AG09319 (cell line): ENCODE measurements at regions not wholly inside any gene's neighbourhood (a gene's known extent, or its start where the extent isn't known, plus 50 kb on each side); places are given as distances from the start of the nearest gene placed in this dataset.

ENCODE experiments used
- DNase-seq: peaks from one replicate; pipeline ENCODE4 v3.0.0-alpha.2; 2010; ENCODE audit warnings: low read depth; ENCODE audit errors: extremely low read depth
- CTCF ChIP-seq: IDR thresholded peaks from 2 replicates; pipeline ENCODE4 v1.5.1; 2011; ENCODE audit warnings: low read depth, mild to moderate bottlenecking, inconsistent platforms, low read length, moderate library complexity

- no peak for TF ChIP-seq CTCF
- no peak for DNase-seq
These were observed 152.0 kb upstream of the SERP2 start for GRCh38 chr13:44221657-44222056.

- TF ChIP-seq CTCF, result no peak
- DNase-seq, result no peak
These were observed 149.7 kb upstream of the SERP2 start for GRCh38 chr13:44223770-44224444.

GRCh38 chr13:44224450-44225149 lies 149.0 kb upstream of the SERP2 start:
- TF ChIP-seq CTCF, result no peak
- DNase-seq, result no peak

GRCh38 chr13:44229371-44230030 lies 144.1 kb upstream of the SERP2 start:
- no peak for TF ChIP-seq CTCF
- DNase-seq, result no peak

GRCh38 chr13:44230071-44230470 lies 143.6 kb upstream of the SERP2 start:
- TF ChIP-seq CTCF, result no peak
- no peak for DNase-seq

- DNase-seq, result no peak
These were observed 142.9 kb upstream of the SERP2 start for GRCh38 chr13:44230736-44231135.

More at GRCh38 chr13:44230736-44231135, 142.9 kb upstream of the SERP2 start:
- no peak for TF ChIP-seq CTCF
